HG03097 (cell line): ENCODE measurements at regions not wholly inside any gene's neighbourhood (a gene's known extent, or its start where the extent isn't known, plus 50 kb on each side); places are given as distances from the start of the nearest gene placed in this dataset.

ENCODE experiments used
- ATAC-seq: cut with Tn5 transposase; IDR thresholded peaks from one replicate; pipeline ENCODE4 v1.9.1; 2021; ENCODE audit not compliant: unreplicated experiment, low FRiP score

DNA sequence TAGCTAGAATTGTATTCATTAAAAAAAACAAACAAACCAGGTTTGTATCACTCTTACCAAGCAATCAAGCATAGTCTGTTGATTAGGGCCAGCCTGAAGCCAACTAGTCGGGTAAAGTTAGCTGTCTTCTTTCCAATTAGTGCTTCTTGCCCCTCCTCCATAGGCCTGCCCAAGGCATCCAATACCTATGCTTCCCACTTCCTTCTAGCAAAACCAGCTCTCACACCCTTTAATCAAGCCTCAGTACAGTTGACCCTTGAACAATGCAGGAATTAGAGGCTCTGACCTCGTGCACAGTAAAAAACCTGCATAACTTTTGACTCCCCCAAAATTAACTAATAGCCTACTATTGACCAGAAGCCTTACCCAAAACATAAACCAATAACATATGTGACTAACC is 119.1 kb upstream of the DTNBP1 start:
- no peak for ATAC-seq

GRCh38 chr6:15781333-15781732 is 118.5 kb upstream of the DTNBP1 start:
- no peak for ATAC-seq

- ATAC-seq, result no peak
Measured at GRCh38 chr6:15780437-15780836, 117.6 kb upstream of the DTNBP1 start.

DNA sequence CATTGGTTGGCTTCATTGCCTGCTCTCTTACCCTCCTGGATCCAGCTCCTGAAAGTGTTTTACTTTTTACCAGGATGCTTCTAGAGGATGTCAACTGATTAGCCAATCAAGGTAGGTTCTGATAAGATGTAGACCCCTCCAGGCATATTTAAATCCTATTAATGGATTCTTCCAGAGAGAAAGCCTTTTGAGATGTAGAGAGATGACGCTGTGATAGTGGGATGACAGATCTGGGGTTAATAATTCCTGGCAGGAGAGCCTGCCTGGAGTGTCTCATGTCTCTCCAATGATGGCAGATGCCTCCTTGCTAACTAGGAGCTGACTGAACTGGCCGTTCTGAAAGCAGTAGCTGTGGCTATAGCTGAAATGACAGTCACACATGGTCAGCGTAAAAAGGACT is 116.9 kb upstream of the DTNBP1 start:
- no peak for ATAC-seq

DNA sequence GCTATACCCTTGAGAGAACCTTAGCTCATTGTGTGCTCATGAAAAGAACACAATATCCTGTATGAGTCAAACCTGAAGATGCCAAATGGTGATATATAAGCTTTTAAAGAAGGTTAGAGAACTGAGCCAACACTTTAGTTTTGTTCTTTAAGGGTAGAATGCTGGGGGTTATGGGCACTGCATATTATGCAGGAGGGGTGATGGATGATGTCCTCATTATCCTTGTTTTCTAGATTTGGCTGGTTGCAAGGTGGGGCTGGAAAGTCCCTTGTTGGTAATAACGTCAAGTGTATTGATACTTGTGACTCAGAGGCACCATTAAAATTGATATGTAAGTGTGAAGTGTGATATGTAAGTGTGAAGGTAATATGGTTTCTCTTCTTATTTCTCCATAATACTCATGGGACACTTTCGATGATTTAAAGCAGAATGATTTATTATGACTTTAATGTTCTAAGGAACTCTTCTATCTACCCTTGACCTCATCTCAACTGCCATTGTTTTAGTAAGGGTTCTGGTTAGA is 113.7 kb upstream of the DTNBP1 start:
- peak; percentile 62 for ATAC-seq

- no peak for ATAC-seq
Measured at GRCh38 chr6:15775741-15776140, 112.9 kb upstream of the DTNBP1 start.

GRCh38 chr6:15775076-15775634 is 112.3 kb upstream of the DTNBP1 start:
- ATAC-seq, result no peak

- ATAC-seq, result no peak
Measured at GRCh38 chr6:15773806-15774410, 111.1 kb upstream of the DTNBP1 start.

- peak; percentile 71 for ATAC-seq
Measured at GRCh38 chr6:15770347-15771143, 107.7 kb upstream of the DTNBP1 start.

GRCh38 chr6:15769511-15770018 is 106.7 kb upstream of the DTNBP1 start:
- no peak for ATAC-seq

- no peak for ATAC-seq
Measured at GRCh38 chr6:15768999-15769398, 106.2 kb upstream of the DTNBP1 start.

DNA sequence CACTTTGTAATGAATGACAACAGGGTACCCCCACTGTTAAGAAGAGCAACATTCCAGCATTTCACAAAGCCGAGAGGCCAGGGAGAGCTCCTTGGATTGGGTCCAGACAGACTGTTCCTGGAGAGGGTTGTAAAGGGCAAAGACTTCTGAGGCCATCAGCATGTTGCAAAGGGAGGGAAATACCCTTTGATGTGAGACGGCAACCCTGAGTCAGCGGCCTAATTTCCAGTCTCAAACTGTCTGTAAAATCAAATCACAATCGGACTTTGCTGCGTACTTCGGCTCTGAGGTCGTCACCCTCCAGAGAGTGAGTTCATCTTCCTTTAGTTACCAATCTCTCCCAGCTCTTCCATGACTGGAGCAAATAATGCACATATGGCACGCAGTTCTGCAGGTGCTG is 101.0 kb upstream of the DTNBP1 start:
- no peak for ATAC-seq

GRCh38 chr6:15763364-15763763 is 100.5 kb upstream of the DTNBP1 start:
- no peak for ATAC-seq

DNA sequence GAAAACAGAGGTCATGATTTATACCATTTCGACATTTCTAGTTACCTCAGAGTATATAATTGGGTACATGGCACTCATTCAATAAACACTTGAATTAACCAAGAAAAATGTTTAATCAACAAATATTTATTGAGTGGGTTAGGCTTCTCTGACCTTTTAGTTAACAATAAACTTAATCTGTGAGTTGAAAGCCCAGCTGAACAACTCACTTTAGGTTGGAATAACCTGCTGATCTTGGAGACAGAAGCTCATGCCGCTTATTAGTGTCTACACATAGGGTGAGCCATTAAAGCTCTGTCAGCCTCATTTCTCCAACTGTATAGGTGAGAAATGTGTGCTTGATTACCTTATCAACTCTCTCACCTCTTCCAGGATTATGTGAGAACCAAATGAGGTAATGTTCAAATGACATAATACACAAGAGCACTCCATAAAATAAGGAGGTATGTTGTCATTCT is 98.2 kb upstream of the DTNBP1 start:
- no peak for ATAC-seq

DNA sequence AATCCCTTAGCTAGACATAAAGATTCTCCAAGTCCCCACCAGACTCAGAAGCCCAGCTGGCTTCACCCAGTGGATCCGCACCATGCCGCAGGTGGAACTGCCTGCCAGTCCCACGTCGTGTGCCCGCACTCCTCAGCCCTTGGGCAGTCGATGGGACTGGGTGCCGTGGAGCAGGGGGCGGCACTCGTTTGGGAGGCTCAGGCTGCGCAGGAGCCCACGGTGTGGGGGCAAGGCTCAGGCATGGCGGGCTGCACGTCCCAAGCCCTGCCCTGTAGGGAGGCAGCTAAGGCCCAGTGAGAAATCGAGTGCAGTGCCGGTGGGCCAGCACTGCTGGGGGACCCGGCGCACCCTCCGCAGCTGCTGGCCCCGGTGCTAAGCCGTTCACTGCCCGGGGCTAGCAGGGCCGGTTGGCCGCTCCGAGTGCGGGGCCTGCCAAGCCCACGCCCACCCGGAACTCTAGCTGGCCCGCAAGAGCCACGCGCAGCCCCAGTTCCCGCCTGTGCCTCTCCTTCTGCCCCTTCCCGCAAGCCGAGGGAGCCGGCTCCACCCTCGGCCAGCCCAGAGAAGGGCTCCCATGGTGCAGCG is 95.9 kb upstream of the DTNBP1 start:
- ATAC-seq, result no peak

DNA sequence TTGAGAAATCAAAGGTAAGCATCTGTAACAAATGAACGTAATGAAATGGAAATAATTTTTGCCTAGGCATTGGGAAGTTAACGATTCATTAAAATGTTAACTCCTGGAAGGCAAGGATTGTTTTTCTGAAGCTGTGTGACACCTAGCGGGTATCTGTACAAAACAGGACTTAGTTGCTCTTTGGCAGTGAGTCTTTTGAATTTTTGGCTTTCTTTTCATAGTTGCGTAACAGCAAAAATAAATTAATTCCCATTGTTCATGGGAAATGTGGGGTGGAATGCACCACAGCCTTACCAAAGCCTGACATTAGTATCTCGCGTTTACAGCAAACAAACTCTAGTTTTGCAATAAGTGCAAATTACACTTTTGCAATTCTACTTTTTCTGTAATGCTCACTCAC is 92.7 kb upstream of the DTNBP1 start:
- no peak for ATAC-seq

DNA sequence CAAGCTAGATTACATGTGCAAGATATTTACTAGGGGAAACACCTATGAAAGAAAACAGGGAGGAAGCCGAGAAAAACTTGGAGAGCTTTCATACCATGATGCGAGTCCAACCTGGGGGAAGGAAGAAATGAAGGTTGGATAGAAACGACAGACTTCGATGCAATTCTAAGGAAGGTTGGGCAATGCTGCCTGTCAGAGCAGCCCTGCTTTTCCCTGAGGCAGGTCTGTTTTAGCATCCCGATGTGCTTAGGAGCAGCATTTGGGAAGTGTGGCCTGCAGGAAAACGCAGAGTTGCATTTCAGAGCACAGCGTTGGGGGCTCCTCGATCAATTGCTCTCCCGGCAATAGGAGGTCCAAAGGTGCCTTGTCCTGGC is 91.9 kb upstream of the DTNBP1 start:
- no peak for ATAC-seq

DNA sequence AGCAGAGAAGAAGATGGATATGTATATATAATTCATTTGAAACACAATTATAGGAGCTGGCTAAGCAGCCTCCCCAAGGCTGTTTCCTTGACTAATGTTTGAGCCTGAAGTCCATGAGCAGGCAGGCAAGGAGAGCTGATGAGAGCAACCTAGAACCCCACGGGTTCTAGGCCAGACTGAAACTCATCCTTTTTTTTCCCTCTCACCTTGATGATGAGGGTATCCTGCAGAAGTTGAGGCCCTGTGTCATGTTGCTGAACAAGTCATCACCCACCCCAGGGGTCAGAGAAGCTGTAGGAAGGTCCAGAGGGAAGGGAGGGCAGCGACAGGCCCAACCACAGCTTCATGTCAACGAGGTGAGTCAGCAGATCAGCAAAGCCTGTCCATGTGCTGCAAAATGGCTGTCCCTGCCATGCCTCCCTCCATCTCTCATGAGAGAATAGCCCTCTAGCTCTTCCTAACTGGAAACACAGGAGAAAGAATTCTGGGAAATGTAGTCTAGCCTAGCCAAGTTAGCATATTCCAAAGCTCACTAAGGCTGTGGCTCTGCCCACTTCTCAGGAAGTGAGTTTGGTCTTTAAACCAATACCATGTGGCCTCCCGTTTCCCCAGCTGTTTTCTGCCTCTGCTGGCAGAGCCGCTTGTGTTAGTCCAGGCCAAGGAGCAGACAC is 91.3 kb upstream of the DTNBP1 start:
- ATAC-seq, result no peak

DNA sequence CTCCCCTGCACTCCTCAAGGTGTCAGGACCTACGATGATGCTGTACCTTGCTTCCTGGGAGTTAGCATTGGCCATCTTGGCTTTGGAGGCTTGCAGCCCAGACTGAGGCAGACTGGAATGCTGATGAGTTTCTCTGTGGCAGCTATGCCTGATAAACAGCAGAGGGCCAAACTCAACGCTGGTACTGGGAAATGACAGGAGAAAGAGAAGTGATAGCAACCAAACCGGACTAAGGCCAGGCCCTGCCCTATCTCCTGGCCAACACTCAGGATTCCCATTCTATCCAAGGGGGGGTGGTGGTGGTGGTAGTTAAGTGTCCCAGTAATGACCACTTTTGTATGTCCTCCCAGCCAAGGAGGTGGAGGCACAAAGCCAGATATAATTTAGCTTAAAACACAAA is 90.0 kb upstream of the DTNBP1 start:
- ATAC-seq, result no peak

DNA sequence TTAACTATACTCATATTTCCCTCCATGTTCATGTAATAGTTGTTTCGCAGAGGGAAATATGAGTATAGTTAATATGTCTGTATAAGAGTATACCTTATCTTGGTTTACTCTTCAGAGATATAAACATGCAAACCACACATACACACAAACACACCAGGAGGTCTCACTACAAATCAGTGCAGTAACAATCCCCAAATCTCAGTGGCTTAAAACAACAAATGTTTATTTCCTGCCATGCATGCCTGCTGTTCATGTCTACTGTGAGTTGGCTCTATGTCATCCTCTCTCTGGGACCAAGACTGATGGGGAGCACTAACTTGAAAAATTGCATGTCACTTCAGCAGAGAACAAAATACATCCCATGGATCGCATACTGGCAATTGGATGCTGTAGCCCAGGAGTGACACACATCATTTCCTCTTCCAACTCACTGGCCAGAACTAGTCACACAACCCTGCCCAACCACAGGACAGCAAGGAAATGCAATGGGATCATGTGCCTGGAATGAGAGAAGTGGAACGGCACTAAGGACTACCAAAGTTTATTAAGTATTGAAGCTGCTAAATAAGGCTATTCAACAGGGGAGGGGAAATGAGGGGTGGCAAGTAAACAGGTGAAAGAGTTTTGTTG is 89.0 kb upstream of the DTNBP1 start:
- ATAC-seq, result no peak
